ENCODE measurements at regions not wholly inside any gene's neighbourhood (a gene's known extent, or its start where the extent isn't known, plus 50 kb on each side); places are given as distances from the start of the nearest gene placed in this dataset.
A peak's percentile ranks its signal among the peaks of the same experiment; 100 is the strongest.

DNA sequence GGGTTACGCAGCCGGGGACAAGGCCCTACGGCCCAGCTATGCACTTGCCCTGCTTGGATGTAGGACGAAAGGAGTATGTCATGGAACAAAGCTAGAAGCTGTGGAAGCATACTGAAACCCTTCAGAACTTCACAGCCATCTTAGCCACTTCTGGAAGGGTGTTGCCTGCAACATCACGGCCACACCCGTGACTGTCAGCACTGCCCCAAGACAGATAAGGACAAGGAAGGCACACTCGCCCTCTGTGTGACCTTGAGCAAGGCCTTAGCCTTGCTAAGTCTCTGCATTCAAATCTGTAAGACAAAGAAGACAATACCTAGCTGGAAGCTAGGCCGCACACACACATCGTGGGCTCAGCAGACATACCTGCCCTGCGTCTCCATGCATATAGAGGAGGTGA lies 352.5 kb upstream of the MGMT start:
- DNase-seq: no peak

DNA sequence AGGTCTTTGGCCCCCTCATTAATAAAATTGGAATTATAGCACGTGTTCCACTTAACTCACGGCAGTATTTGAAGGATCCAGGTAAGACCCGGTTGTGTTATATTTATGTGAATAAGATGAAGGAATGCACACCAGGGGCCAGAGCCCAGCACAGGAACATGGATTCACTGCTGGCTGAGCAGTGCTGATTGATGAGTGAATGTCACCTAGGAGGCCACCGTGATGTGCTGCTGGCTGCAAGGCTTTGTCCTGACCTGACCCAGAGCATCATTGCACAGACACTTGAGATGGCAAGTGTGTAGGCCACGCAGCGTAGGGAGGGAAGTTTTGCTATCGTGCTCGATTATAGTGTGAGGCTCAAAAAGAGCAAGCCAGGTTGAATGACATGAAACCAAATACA lies 350.7 kb upstream of the MGMT start:
- no peak for DNase-seq

DNA sequence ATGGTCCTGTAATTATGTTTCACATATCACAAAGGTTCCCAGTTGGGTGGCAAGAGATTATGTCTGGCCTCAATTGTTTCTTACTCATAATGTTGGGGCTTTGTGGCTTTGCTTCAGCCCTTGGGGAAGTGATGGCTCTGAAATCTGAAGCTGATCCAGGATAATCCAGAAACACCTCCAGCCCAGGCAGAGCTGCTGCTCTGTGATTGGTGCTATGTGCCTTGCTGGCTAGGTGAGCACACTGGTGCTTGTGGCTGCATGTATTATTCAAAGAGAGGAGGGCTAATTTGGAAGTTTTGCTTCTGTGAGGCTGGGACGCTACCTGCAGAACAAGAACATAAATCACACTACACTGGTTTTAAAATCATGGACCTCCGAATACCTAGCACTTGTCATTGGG lies 346.6 kb upstream of the MGMT start:
- DNase-seq: no peak

GRCh38 chr10:129122846-129123245 lies 344.2 kb upstream of the MGMT start:
- DNase-seq: no peak

GRCh38 chr10:129123428-129123827 lies 343.6 kb upstream of the MGMT start:
- DNase-seq: no peak

- no peak for DNase-seq
These were observed 340.1 kb upstream of the MGMT start for GRCh38 chr10:129126982-129127381.

DNA sequence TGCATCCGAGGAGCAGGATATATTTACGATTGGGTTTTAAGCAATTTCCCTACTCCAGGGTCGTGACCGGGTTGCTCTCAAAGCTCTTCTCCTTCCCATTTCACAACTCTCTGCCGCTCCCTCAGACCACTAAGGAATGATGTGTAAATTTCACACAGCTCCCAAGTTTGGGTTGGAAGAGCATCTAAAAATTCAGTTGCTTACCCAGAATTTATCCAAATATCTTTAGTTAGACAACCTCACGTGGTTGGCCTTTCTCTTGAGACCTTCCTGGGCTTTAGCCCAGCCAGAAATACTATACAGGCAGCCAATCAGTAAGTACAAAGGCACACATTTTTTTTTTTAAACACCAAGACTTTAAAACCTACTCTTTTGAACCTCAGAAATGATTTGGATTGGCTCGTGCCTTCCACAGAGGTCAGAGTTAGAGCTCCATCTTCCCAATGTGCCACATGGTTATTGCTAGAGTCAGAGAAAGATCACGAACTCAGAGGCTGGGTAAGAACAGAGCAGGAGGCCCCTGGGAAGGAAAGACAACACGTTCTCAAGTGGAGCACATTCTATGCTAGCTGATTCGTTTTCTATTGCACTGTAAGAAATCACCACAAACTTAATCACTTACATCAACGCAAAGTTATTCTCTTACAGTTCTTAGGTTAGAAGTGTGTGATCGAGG lies 335.4 kb upstream of the MGMT start:
- no peak for DNase-seq

GRCh38 chr10:129133856-129134255 lies 333.2 kb upstream of the MGMT start:
- no peak for DNase-seq

GRCh38 chr10:129134371-129134770 lies 332.7 kb upstream of the MGMT start:
- no peak for DNase-seq

DNA sequence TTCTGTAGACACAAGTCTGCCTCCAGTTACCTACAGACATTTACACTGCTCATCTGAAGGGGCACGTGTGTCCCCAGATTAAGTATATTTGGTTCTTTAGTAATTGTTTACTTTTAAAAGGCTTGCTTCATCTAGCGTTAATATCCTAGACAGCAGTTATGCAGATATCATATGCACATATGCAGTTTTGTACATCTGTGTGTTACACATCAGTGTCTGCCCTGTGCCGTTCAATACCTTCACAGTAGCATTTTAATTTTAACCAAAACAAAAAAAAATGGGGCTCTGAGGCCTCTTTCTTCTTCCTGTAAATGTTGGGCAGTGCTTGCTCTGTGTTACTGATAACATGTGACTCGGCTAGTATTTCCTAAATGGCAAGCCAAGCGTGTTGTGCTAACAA lies 331.4 kb upstream of the MGMT start:
- no peak for DNase-seq

GRCh38 chr10:129136074-129136473 lies 331.0 kb upstream of the MGMT start:
- DNase-seq: no peak

GRCh38 chr10:129136951-129137350 lies 330.1 kb upstream of the MGMT start:
- DNase-seq: no peak

GRCh38 chr10:129140921-129141885 lies 325.8 kb upstream of the MGMT start:
- peak in 7 of 58 donors; percentile 1 to 9 (median 5) for DNase-seq

DNA sequence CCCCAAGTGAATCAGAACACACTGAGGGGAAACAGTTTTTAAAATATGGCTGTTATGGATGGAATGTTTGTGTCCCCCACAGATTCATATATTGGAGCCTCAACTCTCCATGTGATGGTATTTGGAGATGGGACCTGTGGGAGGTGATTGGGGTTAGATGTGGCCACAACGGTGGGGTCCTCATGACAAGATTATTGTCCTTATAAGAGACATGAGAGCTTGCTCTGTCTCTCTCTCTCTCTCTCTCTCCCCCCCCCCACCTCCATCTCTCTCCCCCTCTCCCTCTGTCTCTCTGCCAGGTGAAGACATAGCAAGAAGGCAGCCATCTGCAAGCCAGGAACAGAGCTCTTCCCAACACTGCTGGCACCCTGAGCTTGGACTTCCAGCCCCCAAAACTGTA lies 315.8 kb upstream of the MGMT start:
- DNase-seq: no peak

GRCh38 chr10:129156406-129156805 lies 310.6 kb upstream of the MGMT start:
- DNase-seq: no peak

- no peak for DNase-seq
These were observed 309.9 kb upstream of the MGMT start for GRCh38 chr10:129157185-129157584.

DNA sequence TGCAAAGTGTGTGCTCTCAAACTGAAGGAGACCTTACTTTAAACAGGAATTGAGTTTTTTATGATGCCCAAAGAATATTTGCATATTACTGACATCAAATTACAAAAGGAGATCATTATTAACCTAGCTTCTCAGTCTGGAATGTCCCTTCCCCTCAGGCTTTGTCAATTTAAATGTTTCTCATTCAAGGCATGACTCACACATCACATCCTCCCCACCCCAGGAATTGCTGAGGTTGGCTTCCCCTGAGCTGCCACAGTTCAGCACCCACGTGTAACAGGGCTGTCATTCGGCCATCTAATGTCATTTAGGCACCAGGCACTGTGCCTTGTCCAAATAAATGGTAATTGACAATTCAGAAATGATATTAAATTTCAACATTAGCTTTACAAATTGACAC lies 305.9 kb upstream of the MGMT start:
- no peak for DNase-seq

DNA sequence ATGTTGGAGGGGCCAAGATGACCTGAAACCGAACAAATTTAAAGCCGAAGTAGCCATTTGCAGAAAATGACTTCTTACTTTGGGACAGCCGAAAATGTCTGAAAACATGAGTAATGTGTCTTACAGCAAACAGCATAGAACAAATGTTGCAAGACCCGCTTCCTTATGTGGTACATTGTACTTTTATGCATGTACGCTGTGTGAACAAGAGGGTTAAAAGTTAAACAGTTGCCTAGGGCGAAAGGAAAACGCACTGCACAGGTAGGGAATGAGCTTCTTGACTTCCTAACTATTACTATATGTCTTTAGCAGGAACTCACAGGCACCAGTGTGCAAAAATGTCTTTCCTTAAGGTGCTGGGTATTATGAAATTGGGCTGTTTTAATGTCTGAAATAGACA lies 303.5 kb upstream of the MGMT start:
- no peak for DNase-seq

GRCh38 chr10:129165076-129165720 lies 301.8 kb upstream of the MGMT start:
- no peak for DNase-seq

GRCh38 chr10:129165770-129166169 lies 301.3 kb upstream of the MGMT start:
- DNase-seq: no peak

- DNase-seq: no peak
These were observed 298.4 kb upstream of the MGMT start for GRCh38 chr10:129168660-129169059.

DNA sequence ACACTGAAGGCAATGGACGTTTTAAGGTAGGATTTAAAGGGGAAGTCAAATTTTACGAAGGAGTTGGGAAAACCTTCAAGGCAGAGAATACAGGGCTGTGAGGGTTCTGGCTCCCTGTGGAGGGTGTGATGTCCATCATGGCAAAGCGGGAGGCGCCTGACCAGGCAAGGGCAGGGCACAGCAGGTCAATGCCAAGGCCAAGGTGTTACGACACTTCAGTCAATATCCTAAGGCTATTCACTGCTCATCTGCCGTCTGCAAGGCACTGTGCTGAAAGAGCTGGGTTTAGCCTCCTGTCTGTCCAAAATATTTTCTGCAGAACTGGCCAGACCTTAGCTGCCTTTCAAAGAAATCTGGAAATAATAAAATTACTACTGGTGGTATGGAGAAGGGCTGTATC lies 297.9 kb upstream of the MGMT start:
- no peak for DNase-seq

Measured in anterior cingulate cortex (tissue), 58 donors.